ENCODE measurements at regions not wholly inside any gene's neighbourhood (a gene's known extent, or its start where the extent isn't known, plus 50 kb on each side); places are given as distances from the start of the nearest gene placed in this dataset.
"Not testable (repeated sequence)": the region's sequence is repeated elsewhere in the genome, so short reads cannot be mapped to it uniquely, and the experiment has no call there.

- DNase-seq (ENCODE audit: low read depth), result no peak
Measured at GRCh38 chr14:24744641-24745040, 110.7 kb upstream of the GZMB start.

DNA sequence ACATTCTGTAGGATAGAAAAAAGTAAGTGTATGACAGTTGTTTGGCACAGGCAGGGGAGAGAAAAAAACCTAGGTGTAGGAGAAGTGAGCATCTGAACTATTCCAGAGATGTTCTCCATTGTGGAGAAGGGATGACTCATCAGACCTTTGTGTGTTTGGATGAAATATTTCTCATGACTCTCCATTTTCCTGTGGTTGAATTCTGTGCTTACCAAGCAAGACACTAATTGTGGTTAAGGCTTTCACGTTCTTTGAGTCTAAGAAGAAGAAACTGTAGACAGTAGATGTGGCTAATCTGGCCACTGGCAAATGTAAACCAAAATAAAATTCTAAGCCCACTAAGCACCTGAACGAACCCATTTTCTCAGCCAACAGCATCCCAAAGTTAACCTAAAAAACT lies 107.9 kb upstream of the GZMB start:
- DNase-seq (ENCODE audit: low read depth), result no peak

DNA sequence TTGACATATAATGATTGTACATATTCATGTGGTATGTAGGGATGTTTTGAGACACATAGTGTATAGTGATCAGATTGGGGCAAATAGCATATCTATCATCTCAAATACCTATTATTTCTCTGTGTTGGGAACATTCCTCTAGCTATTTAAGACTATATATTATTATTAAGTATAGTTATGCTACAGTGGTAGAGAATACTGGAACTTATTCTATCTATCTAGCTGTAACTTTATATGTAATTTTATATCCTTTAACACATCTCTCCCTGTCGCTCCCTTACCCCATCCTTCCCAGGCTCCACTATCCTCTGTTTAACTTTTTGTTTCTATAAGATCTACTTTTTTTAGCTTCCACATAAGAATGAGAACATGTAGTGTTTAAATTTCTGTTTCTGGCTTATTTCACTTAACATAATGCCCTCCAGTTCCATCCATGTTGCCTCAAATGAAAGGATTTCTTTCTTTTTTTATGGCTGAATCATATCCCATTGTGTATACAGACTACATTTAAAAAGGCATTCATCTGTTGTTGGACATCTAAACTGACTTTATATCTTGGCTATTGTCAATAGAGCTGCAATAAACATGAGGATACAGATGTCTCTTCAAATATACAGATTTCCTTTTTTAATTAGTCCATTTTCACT lies 102.1 kb upstream of the GZMB start:
- no peak for DNase-seq (ENCODE audit: low read depth)

DNA sequence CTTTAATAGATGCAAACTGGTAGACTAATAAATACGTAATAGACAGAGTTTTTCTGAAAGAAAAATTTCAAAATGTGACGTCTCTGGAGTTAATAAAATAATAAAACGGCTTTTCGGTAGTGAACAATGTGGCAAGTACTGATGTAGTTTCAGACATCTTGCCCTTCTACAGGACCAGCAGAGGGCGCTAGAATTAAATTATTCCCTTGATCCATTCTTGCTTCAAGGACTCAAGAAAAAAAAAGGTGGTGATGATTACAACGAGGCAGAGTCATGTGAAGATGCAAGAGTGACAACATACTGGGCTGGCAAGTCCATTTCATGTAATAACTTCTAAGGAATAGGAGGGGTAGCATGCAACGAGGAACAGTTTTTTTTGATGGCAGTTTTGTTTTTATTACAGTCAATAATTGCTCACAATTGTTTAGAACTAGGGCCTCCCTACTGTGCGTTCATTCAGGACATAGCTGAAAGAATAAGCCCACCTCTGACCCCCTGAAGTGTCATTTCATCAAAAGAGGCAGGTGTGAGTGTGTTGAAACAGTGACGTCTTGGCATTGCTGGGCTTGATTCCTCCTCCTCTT lies 101.0 kb upstream of the GZMB start:
- DNase-seq (ENCODE audit: low read depth), result peak; percentile 49

- DNase-seq (ENCODE audit: low read depth), result no peak
Measured at GRCh38 chr14:24726480-24726879, 92.5 kb upstream of the GZMB start.

DNA sequence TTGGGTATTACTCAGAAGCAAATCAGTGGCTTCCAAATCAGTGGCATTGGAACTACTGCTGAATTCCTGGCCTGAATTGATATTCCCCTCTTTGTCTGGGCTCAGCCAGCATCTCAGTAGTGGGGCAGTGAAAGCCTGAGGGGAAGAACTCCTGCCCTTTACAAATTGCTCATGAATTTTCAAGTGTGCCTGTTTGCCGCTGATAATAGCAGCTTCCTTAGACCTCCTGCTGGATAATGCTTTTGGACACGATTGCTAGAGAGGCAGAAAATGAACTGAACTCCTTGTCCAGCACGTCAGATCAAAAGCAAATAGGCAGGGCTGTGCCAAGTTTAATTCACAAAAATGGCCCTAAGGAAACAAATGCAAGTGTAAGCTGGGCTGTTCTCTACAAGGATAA lies 91.3 kb upstream of the GZMB start:
- no peak for DNase-seq (ENCODE audit: low read depth)

DNA sequence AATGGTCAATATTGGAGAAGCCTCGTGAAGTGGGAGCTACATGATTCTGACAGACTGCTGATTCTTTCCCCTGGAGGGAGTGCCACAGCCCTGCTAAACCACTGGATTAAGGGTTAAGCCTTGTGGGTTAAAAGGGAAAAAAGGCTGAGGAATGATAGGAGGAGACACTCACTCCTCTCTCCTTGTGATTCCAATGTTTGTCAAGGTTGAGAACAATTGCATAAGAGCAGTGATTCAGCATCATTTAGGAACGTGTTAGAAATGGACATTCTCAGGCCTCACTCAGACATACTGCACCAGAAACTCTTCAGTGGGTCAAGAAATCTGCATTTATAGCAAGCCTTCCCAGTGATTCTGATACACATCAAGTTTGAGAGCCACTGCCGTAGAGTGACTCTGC lies 87.8 kb upstream of the GZMB start:
- DNase-seq (ENCODE audit: low read depth), result no peak

DNA sequence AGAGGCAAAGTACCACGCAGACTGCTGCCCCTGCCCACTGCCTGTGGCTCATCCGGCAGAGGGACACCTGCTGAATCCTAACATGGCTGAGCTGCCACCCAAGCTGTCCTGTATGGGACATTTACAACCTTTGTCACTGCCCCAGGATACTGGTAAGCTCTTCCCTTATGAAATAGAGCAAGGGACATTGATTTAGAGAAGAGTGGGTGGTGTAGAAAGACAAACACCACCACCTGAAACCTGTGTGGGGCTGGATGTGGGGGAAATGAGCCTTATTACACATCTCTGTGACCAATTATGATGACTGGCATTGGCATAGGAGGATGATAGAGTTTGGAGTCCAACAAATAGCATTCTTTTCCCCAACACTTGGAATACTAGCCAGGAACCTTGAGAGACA lies 81.2 kb upstream of the GZMB start:
- DNase-seq (ENCODE audit: low read depth), result no peak

DNA sequence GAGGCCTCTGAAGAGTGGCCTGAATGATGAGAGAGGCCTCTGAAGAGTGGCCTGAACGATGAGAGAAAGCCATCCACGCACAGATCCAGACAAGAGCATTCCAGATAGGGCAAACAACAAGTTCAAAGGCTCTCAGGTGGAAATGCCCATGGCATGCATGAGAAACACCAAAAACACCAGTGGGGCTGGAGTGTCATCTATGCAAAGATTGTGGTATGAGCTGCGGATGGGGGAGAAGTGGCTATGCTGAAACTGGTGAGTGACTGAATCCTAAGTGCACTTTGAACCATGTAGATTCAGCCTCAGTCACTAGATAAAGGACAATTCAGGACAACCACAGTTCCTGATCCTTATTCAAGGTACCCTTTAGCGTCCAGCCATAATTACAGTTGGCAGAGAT lies 79.4 kb upstream of the GZMB start:
- DNase-seq (ENCODE audit: low read depth), result no peak

GRCh38 chr14:24712909-24713308 lies 78.9 kb upstream of the GZMB start:
- no peak for DNase-seq (ENCODE audit: low read depth)

DNA sequence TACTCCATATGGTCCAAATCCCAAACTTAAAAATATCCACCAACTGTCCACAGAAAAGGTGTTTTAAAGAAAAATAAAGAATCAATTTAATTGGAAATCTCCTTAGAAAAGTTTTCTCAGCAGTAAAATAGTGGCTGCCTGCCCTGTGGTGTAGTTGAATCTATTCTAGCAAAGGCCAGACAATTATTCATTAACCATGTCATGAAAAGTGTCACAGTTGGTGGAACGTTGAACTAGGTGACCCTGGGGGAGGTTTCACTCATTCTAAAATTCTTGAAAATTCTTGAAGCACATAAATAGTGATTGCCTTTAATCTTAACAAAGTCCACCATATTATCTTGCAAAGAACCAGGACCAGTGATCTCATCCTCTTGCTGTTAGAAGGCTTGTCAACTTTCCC lies 78.4 kb upstream of the GZMB start:
- DNase-seq (ENCODE audit: low read depth), result no peak

DNA sequence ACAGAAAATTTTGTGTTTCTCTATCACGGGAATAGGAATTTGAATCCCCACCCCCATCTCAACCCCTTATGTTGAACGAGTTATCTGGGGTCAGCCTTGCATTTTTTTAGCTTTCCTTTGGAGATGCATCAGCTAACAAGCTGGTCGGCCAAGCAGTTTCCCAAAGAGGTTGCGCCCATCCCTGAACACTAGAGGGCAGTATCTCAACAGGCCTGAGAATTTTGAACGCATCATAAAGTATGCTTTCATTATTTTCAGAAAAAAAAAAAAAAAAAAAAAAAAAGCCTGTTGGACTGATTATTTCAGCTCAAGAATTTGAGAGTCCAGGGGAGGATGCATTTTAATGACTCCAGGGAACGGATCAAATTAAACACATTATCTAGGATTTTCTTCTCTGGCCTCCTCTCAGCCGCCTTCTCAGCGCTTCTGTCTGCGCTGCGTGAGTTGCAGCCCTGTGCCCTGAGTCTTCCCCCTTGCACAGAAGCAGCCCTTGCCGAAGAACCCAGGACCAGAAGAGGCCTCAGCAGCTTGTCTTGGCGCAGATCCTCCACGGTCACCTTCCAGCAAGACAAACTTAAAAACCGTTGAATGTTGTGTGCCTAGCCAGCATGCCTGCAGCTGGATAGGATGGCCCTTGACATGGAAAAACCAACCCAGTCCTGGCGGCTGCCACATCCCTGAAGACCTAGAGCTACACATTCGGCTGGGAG lies 76.6 kb upstream of the GZMB start:
- peak; percentile 34 for DNase-seq (ENCODE audit: low read depth)

- no peak for DNase-seq (ENCODE audit: low read depth)
Measured at GRCh38 chr14:24708684-24709083, 74.7 kb upstream of the GZMB start.

DNA sequence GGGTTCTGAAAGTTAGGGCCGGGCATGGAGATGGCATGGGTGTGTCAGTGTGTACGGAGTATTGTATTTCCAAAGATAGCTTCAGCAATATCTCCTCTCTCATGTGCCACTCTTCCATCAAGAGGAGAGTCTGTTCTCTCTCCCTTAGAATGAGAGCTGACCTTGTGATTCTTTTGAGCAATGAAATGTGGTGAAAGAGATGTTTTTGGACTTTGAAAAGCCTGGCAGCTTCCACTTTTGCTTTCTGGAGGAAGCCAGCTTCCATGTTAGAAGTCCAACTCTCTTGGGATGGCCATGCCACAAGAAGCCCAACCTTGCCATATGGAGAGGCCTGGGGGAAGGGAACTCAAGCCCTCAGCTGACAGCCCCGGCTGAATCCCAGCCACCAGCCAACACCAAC lies 72.4 kb upstream of the GZMB start:
- no peak for DNase-seq (ENCODE audit: low read depth)

DNA sequence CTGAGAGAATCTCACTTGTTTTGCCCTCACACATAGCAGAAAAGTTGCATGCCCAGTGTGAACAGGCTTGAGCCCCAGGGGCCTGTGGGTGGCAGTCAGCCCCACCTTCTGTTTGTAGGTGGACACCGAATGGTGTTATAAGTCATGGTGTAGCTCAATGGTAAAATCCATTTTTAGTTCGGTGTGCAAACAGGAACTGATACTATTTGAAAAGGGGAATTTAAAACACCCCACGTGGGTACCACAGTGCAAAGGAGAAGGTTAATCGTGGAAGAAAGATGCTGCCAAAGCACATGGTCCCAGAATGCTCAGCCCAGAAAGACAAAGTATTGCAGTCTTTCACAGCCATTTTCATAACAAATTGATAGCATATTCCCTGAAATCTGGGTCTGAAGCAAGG lies 71.8 kb upstream of the GZMB start:
- no peak for DNase-seq (ENCODE audit: low read depth)

GRCh38 chr14:24701062-24701461 lies 67.1 kb upstream of the GZMB start:
- no peak for DNase-seq (ENCODE audit: low read depth)

GRCh38 chr14:24700511-24700910 lies 66.5 kb upstream of the GZMB start:
- no peak for DNase-seq (ENCODE audit: low read depth)

GRCh38 chr14:24699052-24699451 lies 65.1 kb upstream of the GZMB start:
- no peak for DNase-seq (ENCODE audit: low read depth)

GRCh38 chr14:24696280-24696920 lies 62.4 kb upstream of the GZMB start:
- DNase-seq (ENCODE audit: low read depth), result not testable (repeated sequence)

GRCh38 chr14:24695265-24696241 lies 61.6 kb upstream of the GZMB start:
- no peak for DNase-seq (ENCODE audit: low read depth)

DNA sequence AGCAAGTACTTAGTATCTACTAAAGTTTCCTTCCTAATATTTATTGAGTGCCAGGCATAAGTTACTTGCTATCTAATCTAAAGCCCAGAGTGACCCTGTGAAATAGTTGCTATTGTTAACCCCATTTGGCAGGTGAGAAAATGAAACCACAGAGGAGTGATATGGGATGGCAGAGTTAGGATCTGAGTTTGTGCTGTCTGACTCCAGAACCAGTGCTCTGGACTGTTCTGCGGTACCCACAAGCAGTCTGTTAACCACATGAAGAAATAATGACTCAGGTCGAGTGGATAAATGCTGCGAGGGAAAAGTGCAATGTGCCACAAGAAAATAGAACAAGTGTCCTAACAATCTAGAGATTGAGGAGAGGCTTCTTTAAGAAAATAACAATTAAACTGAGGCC lies 60.7 kb upstream of the GZMB start:
- DNase-seq (ENCODE audit: low read depth), result no peak

DNA sequence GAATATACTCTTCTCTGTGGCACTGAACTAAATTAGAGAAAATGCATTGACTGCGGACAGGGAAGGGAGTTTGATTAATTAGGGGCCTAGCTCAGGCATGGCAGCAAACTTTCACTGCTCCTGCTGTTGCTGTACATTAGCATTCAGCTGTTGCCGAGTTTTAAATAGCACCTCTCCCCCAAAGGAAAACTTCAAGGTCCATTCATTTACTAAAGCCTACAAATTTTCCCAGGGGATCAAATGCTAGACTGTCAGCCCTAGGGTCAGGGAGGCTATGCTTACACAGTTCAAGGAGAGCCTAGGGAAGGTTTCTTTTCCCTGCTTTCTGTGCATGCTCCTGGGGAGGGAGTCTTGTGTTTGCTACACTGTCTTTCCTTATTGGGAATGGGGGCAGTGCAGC lies 60.0 kb upstream of the GZMB start:
- no peak for DNase-seq (ENCODE audit: low read depth)
